ENCODE measurements at regions not wholly inside any gene's neighbourhood (a gene's known extent, or its start where the extent isn't known, plus 50 kb on each side); places are given as distances from the start of the nearest gene placed in this dataset.

GRCh38 chr3:88963003-88963402 is 144.4 kb upstream of the EPHA3 start:
- no peaks in the 10 kb centered on the region for H3K27me3 ChIP-seq (ENCODE audit: insufficient read depth, low read length)
- H3K4ac ChIP-seq (ENCODE audit: low read depth, low read length): no peak overlapping the region
- no peak overlapping the region for H4K91ac ChIP-seq (ENCODE audit: low read depth, low read length)
- H2AFZ ChIP-seq (ENCODE audit: insufficient read depth, low read length, poor library complexity): no peak overlapping the region
- no peaks in the 10 kb centered on the region for H3K79me2 ChIP-seq (ENCODE audit: control insufficient read depth, insufficient read depth, low read length, poor library complexity)
- no peak overlapping the region for H3K4me2 ChIP-seq (ENCODE audit: low read length)
- no peak overlapping the region for H3K27ac ChIP-seq (ENCODE audit: low read depth, low read length)
- H2BK12ac ChIP-seq (ENCODE audit: low read length): no peak overlapping the region
- H3K23ac ChIP-seq (ENCODE audit: low read length): no peak overlapping the region
- no peak for DNase-seq
- H3K36me3 ChIP-seq (ENCODE audit: control insufficient read depth in 1 of 2, insufficient read depth in 2 of 2, low read length in 2 of 2): no peaks in the 10 kb centered on the region
- H3K14ac ChIP-seq (ENCODE audit: low read length): no peak overlapping the region
- no peak overlapping the region for H2BK120ac ChIP-seq (ENCODE audit: insufficient read depth, low read length, poor library complexity)
- no peaks in the 10 kb centered on the region for H3K9me3 ChIP-seq (ENCODE audit: insufficient read depth, low read depth, low read length)
- no peaks in the 10 kb centered on the region for H3K79me1 ChIP-seq (ENCODE audit: low read length)
- no peak overlapping the region for H3K9ac ChIP-seq (ENCODE audit: low read length)
- no peak overlapping the region for H2BK5ac ChIP-seq (ENCODE audit: low read depth, low read length, poor library complexity)
- no peak overlapping the region for H3K4me3 ChIP-seq (ENCODE audit: low read depth, low read length)
- no peak overlapping the region for H3K18ac ChIP-seq (ENCODE audit: low read length)
- H3K4me1 ChIP-seq (ENCODE audit: control insufficient read depth in 1 of 2, insufficient read depth in 2 of 2, low read length in 2 of 2): no peaks in the 10 kb centered on the region
- no peak overlapping the region for H4K8ac ChIP-seq (ENCODE audit: low read depth, low read length)
- H2AK5ac ChIP-seq (ENCODE audit: low read length): no peak overlapping the region
- H4K12ac ChIP-seq (ENCODE audit: low read depth, low read length): no peak overlapping the region

- no peak overlapping the region for H2AFZ ChIP-seq (ENCODE audit: insufficient read depth, low read length, poor library complexity)
- no peak overlapping the region for H2AK5ac ChIP-seq (ENCODE audit: low read length)
- H4K8ac ChIP-seq (ENCODE audit: low read depth, low read length): no peak overlapping the region
- H2BK12ac ChIP-seq (ENCODE audit: low read length): no peak overlapping the region
- no peaks in the 10 kb centered on the region for H3K79me1 ChIP-seq (ENCODE audit: low read length)
- H3K79me2 ChIP-seq (ENCODE audit: control insufficient read depth, insufficient read depth, low read length, poor library complexity): no peaks in the 10 kb centered on the region
- H3K4me1 ChIP-seq (ENCODE audit: control insufficient read depth in 1 of 2, insufficient read depth in 2 of 2, low read length in 2 of 2): no peaks in the 10 kb centered on the region
- no peak overlapping the region for H4K12ac ChIP-seq (ENCODE audit: low read depth, low read length)
- no peak overlapping the region for H3K23ac ChIP-seq (ENCODE audit: low read length)
- no peaks in the 10 kb centered on the region for H3K27me3 ChIP-seq (ENCODE audit: insufficient read depth, low read length)
- H4K91ac ChIP-seq (ENCODE audit: low read depth, low read length): no peak overlapping the region
- H3K4ac ChIP-seq (ENCODE audit: low read depth, low read length): no peak overlapping the region
- no peak overlapping the region for H3K14ac ChIP-seq (ENCODE audit: low read length)
- no peak overlapping the region for H2BK5ac ChIP-seq (ENCODE audit: low read depth, low read length, poor library complexity)
- H3K4me3 ChIP-seq (ENCODE audit: low read depth, low read length): no peak overlapping the region
- no peaks in the 10 kb centered on the region for H3K9me3 ChIP-seq (ENCODE audit: insufficient read depth, low read depth, low read length)
- no peak overlapping the region for H3K27ac ChIP-seq (ENCODE audit: low read depth, low read length)
- no peak for DNase-seq
- no peak overlapping the region for H3K4me2 ChIP-seq (ENCODE audit: low read length)
- no peak overlapping the region for H3K9ac ChIP-seq (ENCODE audit: low read length)
- no peak overlapping the region for H3K18ac ChIP-seq (ENCODE audit: low read length)
- no peaks in the 10 kb centered on the region for H3K36me3 ChIP-seq (ENCODE audit: control insufficient read depth in 1 of 2, insufficient read depth in 2 of 2, low read length in 2 of 2)
- H2BK120ac ChIP-seq (ENCODE audit: insufficient read depth, low read length, poor library complexity): no peak overlapping the region
- WGBS (ENCODE audit: extremely low coverage, insufficient coverage, insufficient read length): no CpG with 5 or more reads among the region's 3 CpGs
Measured at GRCh38 chr3:88979760-88980159, 127.7 kb upstream of the EPHA3 start.

- H2BK12ac ChIP-seq (ENCODE audit: low read length): no peak overlapping the region
- DNase-seq: no peak
- H3K18ac ChIP-seq (ENCODE audit: low read length): no peak overlapping the region
- no peaks in the 10 kb centered on the region for H3K27me3 ChIP-seq (ENCODE audit: insufficient read depth, low read length)
- H4K12ac ChIP-seq (ENCODE audit: low read depth, low read length): no peak overlapping the region
- H3K79me2 ChIP-seq (ENCODE audit: control insufficient read depth, insufficient read depth, low read length, poor library complexity): no peaks in the 10 kb centered on the region
- H4K8ac ChIP-seq (ENCODE audit: low read depth, low read length): no peak overlapping the region
- no peak overlapping the region for H2BK5ac ChIP-seq (ENCODE audit: low read depth, low read length, poor library complexity)
- no peak overlapping the region for H2AFZ ChIP-seq (ENCODE audit: insufficient read depth, low read length, poor library complexity)
- H3K36me3 ChIP-seq (ENCODE audit: control insufficient read depth in 1 of 2, insufficient read depth in 2 of 2, low read length in 2 of 2): no peaks in the 10 kb centered on the region
- H3K14ac ChIP-seq (ENCODE audit: low read length): no peak overlapping the region
- H2AK5ac ChIP-seq (ENCODE audit: low read length): no peak overlapping the region
- no peak overlapping the region for H2BK120ac ChIP-seq (ENCODE audit: insufficient read depth, low read length, poor library complexity)
- H3K9me3 ChIP-seq (ENCODE audit: insufficient read depth, low read depth, low read length): no peaks in the 10 kb centered on the region
- no peak overlapping the region for H3K27ac ChIP-seq (ENCODE audit: low read depth, low read length)
- no peak overlapping the region for H3K4me2 ChIP-seq (ENCODE audit: low read length)
- no peak overlapping the region for H3K4ac ChIP-seq (ENCODE audit: low read depth, low read length)
- no peak overlapping the region for H3K9ac ChIP-seq (ENCODE audit: low read length)
- H3K23ac ChIP-seq (ENCODE audit: low read length): no peak overlapping the region
- no peak overlapping the region for H3K4me3 ChIP-seq (ENCODE audit: low read depth, low read length)
- peaks cover 1% of the 10 kb centered on the region for H3K79me1 ChIP-seq (ENCODE audit: low read length)
- WGBS (ENCODE audit: extremely low coverage, insufficient coverage, insufficient read length): no CpG with 5 or more reads among the region's 1 CpG
- H4K91ac ChIP-seq (ENCODE audit: low read depth, low read length): no peak overlapping the region
- peaks cover 0 to 2% of the 10 kb centered on the region in 2 experiments for H3K4me1 ChIP-seq (ENCODE audit: control insufficient read depth in 1 of 2, insufficient read depth in 2 of 2, low read length in 2 of 2)
Measured at GRCh38 chr3:88983458-88983857, 124.0 kb upstream of the EPHA3 start.

- H3K79me1 ChIP-seq (ENCODE audit: low read length): peaks cover 2% of the 10 kb centered on the region
- H3K9me3 ChIP-seq (ENCODE audit: insufficient read depth, low read depth, low read length): no peaks in the 10 kb centered on the region
- WGBS (ENCODE audit: extremely low coverage, insufficient coverage, insufficient read length): no CpG with 5 or more reads among the region's 2 CpGs
- H3K23ac ChIP-seq (ENCODE audit: low read length): no peak overlapping the region
- H3K4me1 ChIP-seq (ENCODE audit: control insufficient read depth in 1 of 2, insufficient read depth in 2 of 2, low read length in 2 of 2): peaks cover 0 to 2% of the 10 kb centered on the region in 2 experiments
- H3K27me3 ChIP-seq (ENCODE audit: insufficient read depth, low read length): no peaks in the 10 kb centered on the region
- H3K4me3 ChIP-seq (ENCODE audit: low read depth, low read length): no peak overlapping the region
- H2AFZ ChIP-seq (ENCODE audit: insufficient read depth, low read length, poor library complexity): no peak overlapping the region
- no peak overlapping the region for H4K12ac ChIP-seq (ENCODE audit: low read depth, low read length)
- no peak overlapping the region for H4K91ac ChIP-seq (ENCODE audit: low read depth, low read length)
- H3K18ac ChIP-seq (ENCODE audit: low read length): no peak overlapping the region
- no peaks in the 10 kb centered on the region for H3K79me2 ChIP-seq (ENCODE audit: control insufficient read depth, insufficient read depth, low read length, poor library complexity)
- H2BK120ac ChIP-seq (ENCODE audit: insufficient read depth, low read length, poor library complexity): no peak overlapping the region
- no peak overlapping the region for H2BK5ac ChIP-seq (ENCODE audit: low read depth, low read length, poor library complexity)
- no peak overlapping the region for H4K8ac ChIP-seq (ENCODE audit: low read depth, low read length)
- no peak overlapping the region for H3K9ac ChIP-seq (ENCODE audit: low read length)
- H2AK5ac ChIP-seq (ENCODE audit: low read length): no peak overlapping the region
- H3K4me2 ChIP-seq (ENCODE audit: low read length): no peak overlapping the region
- DNase-seq: no peak
- H3K14ac ChIP-seq (ENCODE audit: low read length): no peak overlapping the region
- H3K36me3 ChIP-seq (ENCODE audit: control insufficient read depth in 1 of 2, insufficient read depth in 2 of 2, low read length in 2 of 2): no peaks in the 10 kb centered on the region
- H3K4ac ChIP-seq (ENCODE audit: low read depth, low read length): no peak overlapping the region
- H3K27ac ChIP-seq (ENCODE audit: low read depth, low read length): no peak overlapping the region
- no peak overlapping the region for H2BK12ac ChIP-seq (ENCODE audit: low read length)
Measured at GRCh38 chr3:88984256-88984655, 123.2 kb upstream of the EPHA3 start.

All from trophoblast cell (in vitro differentiated cells and primary cell).